Heart left ventricle (tissue), 13 donors: ENCODE measurements at regions not wholly inside any gene's neighbourhood (a gene's known extent, or its start where the extent isn't known, plus 50 kb on each side); places are given as distances from the start of the nearest gene placed in this dataset.

Experiments used
- POLR2A ChIP-seq, 2 donors: fragments of 450-650 bp; IDR thresholded peaks; one replicate each; pipeline ENCODE4 v1.6.1; 2017; ENCODE audit warnings: antibody characterized with exemption in 2 of 2, mild to moderate bottlenecking in 2 of 2, moderate library complexity in 2 of 2
- TF ChIP-seq, protein P1 (sequence below), 12 donors: fragments of 200-600 bp; sonication (generic) in 4 of 12; IDR thresholded peaks; one replicate each; pipeline versions ENCODE4 v1.5.0 to v1.8.0; 2018 to 2022; ENCODE audit warnings: antibody characterized with exemption in 12 of 12, mild to moderate bottlenecking in 5 of 12
- donor health status: ischemic (EF 13 %, LVEDD 7.1; RV severe dilation, severe dysfunction).
- donor health status: DM: no; HTN: yes; CAD: no.
- donor health status: DM: no; HTN: no; CAD: no.
- donor health status: ischemic (EF 25% LVEDD 6.9; RV normal size, moderate dysfunction).
- donor health status: ischemic (EF 25% LVEDD 5.7; RV mildly dilated, moderate dysfunction).
- donor health status: ischemic (EF 35%, LVEDD 5.7; RV mildly dilated, moderate dysfunction).
- donor health status: nonischemic (EF 11% LVEDD 7.7; RV severe dilation, severe dysfunction).
- donor health status: DM: yes; HTN: yes; CAD: no.
- donor health status: PGD.
- donor health status: ischemic (EF 29% LVEDD 5.4; RV normal size, mild dysfunction).
- donor health status: nonischemic (EF 23%, LVEDD 6.1; RV moderate dilation, normal function).

DNA sequence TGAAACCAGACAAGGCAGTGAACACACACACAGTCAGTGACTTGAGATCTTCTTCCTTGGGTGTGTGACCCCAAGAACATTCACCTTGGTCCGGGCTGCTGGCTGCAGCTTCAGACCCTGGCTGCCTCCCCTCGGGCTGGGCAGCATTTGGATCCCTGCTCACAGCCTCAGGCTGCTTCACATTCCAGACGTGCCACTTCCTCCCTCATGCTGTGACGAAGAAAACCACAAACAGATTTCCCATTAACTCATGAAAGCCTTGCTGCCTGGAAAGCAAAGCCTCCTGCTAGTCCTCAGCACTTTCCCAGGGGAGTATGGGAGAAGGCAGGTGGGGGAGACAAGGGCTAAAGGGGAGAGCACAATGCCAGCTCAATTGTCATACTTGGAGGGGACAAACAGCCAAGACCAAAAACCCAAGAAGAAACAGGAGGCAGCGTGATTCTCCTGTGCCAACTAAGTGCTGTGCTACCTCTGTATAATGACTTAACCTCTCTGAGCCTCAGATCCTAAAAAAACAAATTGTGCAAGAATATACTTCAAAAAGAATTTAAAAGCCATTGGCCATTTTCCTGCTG, 594.6 kb upstream of the BRINP1 start:
- TF ChIP-seq, protein P1, sequence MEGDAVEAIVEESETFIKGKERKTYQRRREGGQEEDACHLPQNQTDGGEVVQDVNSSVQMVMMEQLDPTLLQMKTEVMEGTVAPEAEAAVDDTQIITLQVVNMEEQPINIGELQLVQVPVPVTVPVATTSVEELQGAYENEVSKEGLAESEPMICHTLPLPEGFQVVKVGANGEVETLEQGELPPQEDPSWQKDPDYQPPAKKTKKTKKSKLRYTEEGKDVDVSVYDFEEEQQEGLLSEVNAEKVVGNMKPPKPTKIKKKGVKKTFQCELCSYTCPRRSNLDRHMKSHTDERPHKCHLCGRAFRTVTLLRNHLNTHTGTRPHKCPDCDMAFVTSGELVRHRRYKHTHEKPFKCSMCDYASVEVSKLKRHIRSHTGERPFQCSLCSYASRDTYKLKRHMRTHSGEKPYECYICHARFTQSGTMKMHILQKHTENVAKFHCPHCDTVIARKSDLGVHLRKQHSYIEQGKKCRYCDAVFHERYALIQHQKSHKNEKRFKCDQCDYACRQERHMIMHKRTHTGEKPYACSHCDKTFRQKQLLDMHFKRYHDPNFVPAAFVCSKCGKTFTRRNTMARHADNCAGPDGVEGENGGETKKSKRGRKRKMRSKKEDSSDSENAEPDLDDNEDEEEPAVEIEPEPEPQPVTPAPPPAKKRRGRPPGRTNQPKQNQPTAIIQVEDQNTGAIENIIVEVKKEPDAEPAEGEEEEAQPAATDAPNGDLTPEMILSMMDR (IDR thresholded peaks at IDR 0.05): no peak
- no peak for TF ChIP-seq POLR2A (IDR thresholded peaks at IDR 0.05)
